H9 (cell line): ENCODE measurements at regions not wholly inside any gene's neighbourhood (a gene's known extent, or its start where the extent isn't known, plus 50 kb on each side); places are given as distances from the start of the nearest gene placed in this dataset.

ENCODE experiments used
- DNase-seq: peaks from one replicate; pipeline ENCODE4 v3.0.0-alpha.2; 2017
- H2AFZ ChIP-seq: one replicate; pipeline ENCODE4 v1.6.1; 2013; ENCODE audit warnings: mild to moderate bottlenecking, low read length, control low read depth, moderate library complexity
- H2AK5ac ChIP-seq: 2 replicates; pipeline ENCODE4 v1.6.1; 2013; ENCODE audit warnings: low read length, control low read depth, mixed read lengths; ENCODE audit not compliant: insufficient read length
- H2BK120ac ChIP-seq: one replicate; pipeline ENCODE4 v1.6.1; 2013; ENCODE audit warnings: low read depth, mild to moderate bottlenecking, low read length, control low read depth, inconsistent platforms; ENCODE audit not compliant: poor library complexity, severe bottlenecking
- H2BK12ac ChIP-seq: 2 replicates; pipeline ENCODE4 v1.6.1; 2013; ENCODE audit warnings: low read length, control low read depth, mixed read lengths, low read depth; ENCODE audit not compliant: insufficient read length
- H2BK15ac ChIP-seq: 2 replicates; pipeline ENCODE4 v1.6.1; 2013; ENCODE audit warnings: low read depth, low read length, control low read depth
- H2BK20ac ChIP-seq: one replicate; pipeline ENCODE4 v1.6.1; 2013; ENCODE audit warnings: low read depth, mild to moderate bottlenecking, low read length, control low read depth, inconsistent platforms; ENCODE audit not compliant: poor library complexity, severe bottlenecking
- H2BK5ac ChIP-seq: 2 replicates; pipeline ENCODE4 v1.6.1; 2013; ENCODE audit warnings: low read length, control low read depth, mixed read lengths; ENCODE audit not compliant: insufficient read length
- H3K14ac ChIP-seq: 2 replicates; pipeline ENCODE4 v1.6.1; 2013; ENCODE audit warnings: low read length, control low read depth; ENCODE audit not compliant: insufficient read depth
- H3K18ac ChIP-seq: 2 replicates; pipeline ENCODE4 v1.6.1; 2013; ENCODE audit warnings: low read depth, mild to moderate bottlenecking, mixed read lengths, low read length, control low read depth; ENCODE audit not compliant: insufficient read length
- H3K23ac ChIP-seq: 2 replicates; pipeline ENCODE4 v1.6.1; 2013; ENCODE audit warnings: low read length, control low read depth, mixed read lengths, low read depth; ENCODE audit not compliant: insufficient read length
- H3K23me2 ChIP-seq: 2 replicates; pipeline ENCODE4 v1.6.1; 2013; ENCODE audit warnings: low read depth, mild to moderate bottlenecking, mixed read lengths, low read length, control low read depth; ENCODE audit not compliant: insufficient read length, poor library complexity, severe bottlenecking
- H3K27ac ChIP-seq: 2 replicates; pipeline ENCODE4 v1.5.1; 2013; ENCODE audit warnings: low read length, control low read depth, mixed read lengths, low read depth; ENCODE audit not compliant: insufficient read length
- H3K27me3 ChIP-seq: 2 replicates; pipeline ENCODE4 v1.6.1; 2013; ENCODE audit warnings: low read length, control low read depth, inconsistent platforms; ENCODE audit not compliant: insufficient read depth
- H3K4ac ChIP-seq: 2 replicates; pipeline ENCODE4 v1.6.1; 2013; ENCODE audit warnings: low read depth, mild to moderate bottlenecking, control low read depth, inconsistent platforms, low read length, moderate library complexity
- H3K4me1 ChIP-seq: 2 replicates; pipeline ENCODE4 v1.6.1; 2013; ENCODE audit warnings: low read length, control low read depth, inconsistent platforms; ENCODE audit not compliant: insufficient read depth
- H3K4me2 ChIP-seq: 2 replicates; pipeline ENCODE4 v1.6.1; 2013; ENCODE audit warnings: low read length, control low read depth, mixed read lengths; ENCODE audit not compliant: insufficient read length, insufficient read depth
- H3K56ac ChIP-seq: 2 replicates; pipeline ENCODE4 v1.6.1; 2013; ENCODE audit warnings: low read depth, mild to moderate bottlenecking, mixed read lengths, low read length, control low read depth; ENCODE audit not compliant: insufficient read length
- H3K79me1 ChIP-seq: 2 replicates; pipeline ENCODE4 v1.6.1; 2013; ENCODE audit warnings: low read depth, mild to moderate bottlenecking, moderate library complexity, low read length, control low read depth, inconsistent platforms; ENCODE audit not compliant: insufficient read depth, poor library complexity, severe bottlenecking
- H3K79me2 ChIP-seq: 2 replicates; pipeline ENCODE4 v1.6.1; 2013; ENCODE audit warnings: low read length, control low read depth, inconsistent platforms; ENCODE audit not compliant: insufficient read depth
- H3K9ac ChIP-seq: 2 replicates; pipeline ENCODE4 v1.6.1; 2013; ENCODE audit warnings: low read length, control low read depth, mixed read lengths; ENCODE audit not compliant: insufficient read length; ENCODE audit errors: extremely low read depth
- H3K9me3 ChIP-seq: one replicate; pipeline ENCODE4 v1.6.1; 2013; ENCODE audit warnings: low read depth, low read length, inconsistent platforms; ENCODE audit not compliant: control insufficient read depth
- H3T11ph ChIP-seq: one replicate; pipeline ENCODE4 v1.6.1; 2013; ENCODE audit warnings: mild to moderate bottlenecking, low read length, control low read depth, inconsistent platforms
- H4K20me1 ChIP-seq: one replicate; pipeline ENCODE4 v1.6.1; 2013; ENCODE audit not compliant: control insufficient read depth, insufficient read length, insufficient read depth
- H4K5ac ChIP-seq: 2 replicates; pipeline ENCODE4 v1.6.1; 2013; ENCODE audit warnings: low read depth, mild to moderate bottlenecking, mixed read lengths, low read length, control low read depth; ENCODE audit not compliant: insufficient read length
- H4K8ac ChIP-seq: replicated peaks from 2 replicates; pipeline ENCODE4 v1.6.1; 2013; ENCODE audit warnings: low read length, control low read depth, mixed read lengths, low read depth; ENCODE audit not compliant: insufficient read length
- H4K91ac ChIP-seq: 2 replicates; pipeline ENCODE4 v1.6.1; 2013; ENCODE audit warnings: low read depth, mild to moderate bottlenecking, moderate library complexity, mixed read lengths, low read length, control low read depth; ENCODE audit not compliant: insufficient read length
- H3K27ac Mint-ChIP-seq, 3 experiments: 2 replicates in 2 of 3; 3 replicates in 1 of 3; pipeline ENCODE4 v1.8.0; 2020 to 2021; ENCODE audit warnings: mixed read lengths in 3 of 3, mild to moderate bottlenecking in 1 of 3, moderate library complexity in 1 of 3
- H3K27me3 Mint-ChIP-seq: 2 replicates; pipeline ENCODE4 v1.8.0; 2021; ENCODE audit warnings: low read depth, mild to moderate bottlenecking, moderate library complexity, mixed read lengths
- H3K36me3 Mint-ChIP-seq, 3 experiments: 2 replicates in 2 of 3; 3 replicates in 1 of 3; pipeline ENCODE4 v1.8.0; 2020 to 2021; ENCODE audit warnings: low read depth in 3 of 3, mixed read lengths in 3 of 3; ENCODE audit not compliant: insufficient read depth in 1 of 3
- H3K4me1 Mint-ChIP-seq, 2 experiments: 2 replicates each; pipeline ENCODE4 v1.8.0; 2020; ENCODE audit warnings: mixed read lengths in 2 of 2
- H3K4me3 Mint-ChIP-seq, 2 experiments: 2 replicates in 1 of 2; 3 replicates in 1 of 2; pipeline ENCODE4 v1.8.0; 2020 to 2021; ENCODE audit warnings: mild to moderate bottlenecking in 2 of 2, mixed read lengths in 2 of 2, moderate library complexity in 1 of 2
- H3K9me3 Mint-ChIP-seq, 2 experiments: 2 replicates in 1 of 2; 3 replicates in 1 of 2; pipeline ENCODE4 v1.8.0; 2020; ENCODE audit warnings: mild to moderate bottlenecking in 2 of 2, mixed read lengths in 2 of 2, moderate library complexity in 1 of 2
- WGBS: extraction: QIAGEN DNeasy Blood & Tissue Kit; methylation state at CpG from one replicate; pipeline ENCODE4 v1.1.7; 2013; ENCODE audit warnings: missing lambda C conversion rate, low lambda C conversion rate, mixed read lengths; ENCODE audit not compliant: insufficient read length; ENCODE audit errors: extremely low coverage; 5-methylcytosine and 5-hydroxymethylcytosine counted together
- TF ChIP-seq, protein P1 (sequence below): fragments of 200-600 bp; sonication (generic); conservative IDR thresholded peaks from 3 replicates; pipeline ENCODE4 v1.8.0; 2021; ENCODE audit warnings: antibody characterized with exemption, mild to moderate bottlenecking

DNA sequence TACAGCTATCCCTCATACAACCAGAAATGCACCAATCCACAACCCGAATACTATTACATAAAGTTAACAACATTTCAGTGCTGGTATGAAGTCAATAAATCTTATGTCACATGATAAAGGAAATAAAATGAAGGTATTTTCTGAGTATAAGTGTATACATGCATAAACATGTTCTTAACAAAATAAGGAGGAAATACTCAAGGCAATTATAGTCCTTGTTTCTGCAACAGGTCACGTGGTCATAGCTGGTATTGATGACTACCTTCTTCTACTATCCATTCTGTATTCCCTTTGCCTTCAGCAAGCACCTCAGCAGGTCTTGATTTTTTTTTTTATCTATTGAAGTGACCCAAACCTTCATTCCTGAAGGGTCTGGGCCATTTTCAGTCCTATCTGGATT lies 675.6 kb downstream of the RPL10L start:
- H3K14ac ChIP-seq = no peak overlapping the region
- no peak overlapping the region for H2AFZ ChIP-seq
- H3T11ph ChIP-seq = no peak overlapping the region
- no peak overlapping the region for H3K27ac ChIP-seq
- no peak overlapping the region for H4K5ac ChIP-seq
- H3K56ac ChIP-seq = no peak overlapping the region
- Mint-ChIP-seq H3K36me3 (no peaks in the 10 kb centered on the region), H3K9me3 (no peaks in the 10 kb centered on the region), H3K4me3 (no peak overlapping the region), H3K4me1 (no peaks in the 10 kb centered on the region), H3K27ac (no peak overlapping the region), H3K27me3 (no peaks in the 10 kb centered on the region)
- TF ChIP-seq, protein P1, sequence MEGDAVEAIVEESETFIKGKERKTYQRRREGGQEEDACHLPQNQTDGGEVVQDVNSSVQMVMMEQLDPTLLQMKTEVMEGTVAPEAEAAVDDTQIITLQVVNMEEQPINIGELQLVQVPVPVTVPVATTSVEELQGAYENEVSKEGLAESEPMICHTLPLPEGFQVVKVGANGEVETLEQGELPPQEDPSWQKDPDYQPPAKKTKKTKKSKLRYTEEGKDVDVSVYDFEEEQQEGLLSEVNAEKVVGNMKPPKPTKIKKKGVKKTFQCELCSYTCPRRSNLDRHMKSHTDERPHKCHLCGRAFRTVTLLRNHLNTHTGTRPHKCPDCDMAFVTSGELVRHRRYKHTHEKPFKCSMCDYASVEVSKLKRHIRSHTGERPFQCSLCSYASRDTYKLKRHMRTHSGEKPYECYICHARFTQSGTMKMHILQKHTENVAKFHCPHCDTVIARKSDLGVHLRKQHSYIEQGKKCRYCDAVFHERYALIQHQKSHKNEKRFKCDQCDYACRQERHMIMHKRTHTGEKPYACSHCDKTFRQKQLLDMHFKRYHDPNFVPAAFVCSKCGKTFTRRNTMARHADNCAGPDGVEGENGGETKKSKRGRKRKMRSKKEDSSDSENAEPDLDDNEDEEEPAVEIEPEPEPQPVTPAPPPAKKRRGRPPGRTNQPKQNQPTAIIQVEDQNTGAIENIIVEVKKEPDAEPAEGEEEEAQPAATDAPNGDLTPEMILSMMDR = no peak
- H3K4me2 ChIP-seq = no peak overlapping the region
- no peak overlapping the region for H2BK5ac ChIP-seq
- no peak overlapping the region for H3K23ac ChIP-seq
- H3K4me1 ChIP-seq = no peaks in the 10 kb centered on the region
- WGBS = no CpG with 5 or more reads among the region's 2 CpGs
- no peak overlapping the region for H3K9ac ChIP-seq
- no peak for DNase-seq
- no peak overlapping the region for H2BK12ac ChIP-seq
- no peak overlapping the region for H4K91ac ChIP-seq
- no peak overlapping the region for H2BK20ac ChIP-seq
- no peak overlapping the region for H3K18ac ChIP-seq
- H2BK120ac ChIP-seq = no peak overlapping the region
- no peaks in the 10 kb centered on the region for H3K79me1 ChIP-seq
- H4K8ac ChIP-seq = no peak overlapping the region
- no peak overlapping the region for H3K4ac ChIP-seq
- no peaks in the 10 kb centered on the region for H3K9me3 ChIP-seq
- H3K79me2 ChIP-seq = no peaks in the 10 kb centered on the region
- H2AK5ac ChIP-seq = no peak overlapping the region
- H2BK15ac ChIP-seq = no peak overlapping the region
- no peaks in the 10 kb centered on the region for H3K23me2 ChIP-seq
- no peaks in the 10 kb centered on the region for H4K20me1 ChIP-seq
- no peaks in the 10 kb centered on the region for H3K27me3 ChIP-seq
